WTC11 (cell line): ENCODE measurements at regions not wholly inside any gene's neighbourhood (a gene's known extent, or its start where the extent isn't known, plus 50 kb on each side); places are given as distances from the start of the nearest gene placed in this dataset.

Source experiments
- CTCF ChIP-seq: fragments of 200-600 bp; IDR thresholded peaks from 2 replicates; pipeline ENCODE4 v1.8.0; 2022; ENCODE audit warnings: antibody characterized with exemption
- ESRRA ChIP-seq: sonication (generic); formaldehyde crosslinking; IDR thresholded peaks from 2 replicates; pipeline ENCODE4 v1.8.1; 2022; ENCODE audit warnings: mild to moderate bottlenecking, missing genetic modification reagents, borderline replicate concordance
- FOXJ3 ChIP-seq: sonication (generic); formaldehyde crosslinking; IDR thresholded peaks from 2 replicates; pipeline ENCODE4 v1.9.0; 2021; ENCODE audit warnings: missing genetic modification reagents, mild to moderate bottlenecking, borderline replicate concordance
- GABPB1 ChIP-seq: sonication (generic); formaldehyde crosslinking; IDR thresholded peaks from 2 replicates; pipeline ENCODE4 v1.8.1; 2023; ENCODE audit warnings: mild to moderate bottlenecking, missing genetic modification reagents
- NFYB ChIP-seq: sonication (generic); formaldehyde crosslinking; conservative IDR thresholded peaks from 2 replicates; pipeline ENCODE4 v1.8.0; 2022; ENCODE audit warnings: low read depth, missing genetic modification reagents
- NR2C2 ChIP-seq: sonication (generic); formaldehyde crosslinking; IDR thresholded peaks from 2 replicates; pipeline ENCODE4 v1.8.0; 2022; ENCODE audit warnings: mild to moderate bottlenecking, missing genetic modification reagents
- SMAD3 ChIP-seq: sonication (generic); formaldehyde crosslinking; IDR thresholded peaks from 2 replicates; pipeline ENCODE4 v1.8.0; 2022; ENCODE audit warnings: missing genetic modification reagents, mild to moderate bottlenecking, borderline replicate concordance
- TEAD4 ChIP-seq: sonication (generic); formaldehyde crosslinking; IDR thresholded peaks from 2 replicates; pipeline ENCODE4 v1.8.0; 2022; ENCODE audit warnings: mild to moderate bottlenecking, missing genetic modification reagents
- ZNF263 ChIP-seq: sonication (generic); formaldehyde crosslinking; IDR thresholded peaks from 2 replicates; pipeline ENCODE4 v1.8.1; 2022; ENCODE audit warnings: low read depth, mild to moderate bottlenecking, moderate library complexity, missing genetic modification reagents
- ZNF532 ChIP-seq: fragments of 250-450 bp; sonication (Bioruptor Pico); IDR thresholded peaks from 2 replicates; pipeline ENCODE4 v1.9.0; 2021; ENCODE audit warnings: mild to moderate bottlenecking, borderline replicate concordance
- TF ChIP-seq, protein P1 (sequence below): sonication (generic); formaldehyde crosslinking; IDR thresholded peaks from 2 replicates; pipeline ENCODE4 v1.8.1; 2023; ENCODE audit warnings: mild to moderate bottlenecking, missing genetic modification reagents, borderline replicate concordance
- TF ChIP-seq, protein P2 (sequence below): sonication (generic); formaldehyde crosslinking; IDR thresholded peaks from 2 replicates; pipeline ENCODE4 v1.8.0; 2022; ENCODE audit warnings: mild to moderate bottlenecking, missing genetic modification reagents

GRCh38 chr13:80740071-80740470, 399.1 kb upstream of the SPRY2 start:
- TF ChIP-seq TEAD4 (CRISPR knock-in tag) (no peak), CTCF (no peak), ESRRA (no peak), NR2C2 (CRISPR knock-in tag) (no peak), FOXJ3 (no peak), GABPB1 (no peak), ZNF532 (CRISPR knock-in tag) (no peak), NFYB (CRISPR knock-in tag) (no peak), SMAD3 (no peak), ZNF263 (no peak)
- TF ChIP-seq, protein P1, sequence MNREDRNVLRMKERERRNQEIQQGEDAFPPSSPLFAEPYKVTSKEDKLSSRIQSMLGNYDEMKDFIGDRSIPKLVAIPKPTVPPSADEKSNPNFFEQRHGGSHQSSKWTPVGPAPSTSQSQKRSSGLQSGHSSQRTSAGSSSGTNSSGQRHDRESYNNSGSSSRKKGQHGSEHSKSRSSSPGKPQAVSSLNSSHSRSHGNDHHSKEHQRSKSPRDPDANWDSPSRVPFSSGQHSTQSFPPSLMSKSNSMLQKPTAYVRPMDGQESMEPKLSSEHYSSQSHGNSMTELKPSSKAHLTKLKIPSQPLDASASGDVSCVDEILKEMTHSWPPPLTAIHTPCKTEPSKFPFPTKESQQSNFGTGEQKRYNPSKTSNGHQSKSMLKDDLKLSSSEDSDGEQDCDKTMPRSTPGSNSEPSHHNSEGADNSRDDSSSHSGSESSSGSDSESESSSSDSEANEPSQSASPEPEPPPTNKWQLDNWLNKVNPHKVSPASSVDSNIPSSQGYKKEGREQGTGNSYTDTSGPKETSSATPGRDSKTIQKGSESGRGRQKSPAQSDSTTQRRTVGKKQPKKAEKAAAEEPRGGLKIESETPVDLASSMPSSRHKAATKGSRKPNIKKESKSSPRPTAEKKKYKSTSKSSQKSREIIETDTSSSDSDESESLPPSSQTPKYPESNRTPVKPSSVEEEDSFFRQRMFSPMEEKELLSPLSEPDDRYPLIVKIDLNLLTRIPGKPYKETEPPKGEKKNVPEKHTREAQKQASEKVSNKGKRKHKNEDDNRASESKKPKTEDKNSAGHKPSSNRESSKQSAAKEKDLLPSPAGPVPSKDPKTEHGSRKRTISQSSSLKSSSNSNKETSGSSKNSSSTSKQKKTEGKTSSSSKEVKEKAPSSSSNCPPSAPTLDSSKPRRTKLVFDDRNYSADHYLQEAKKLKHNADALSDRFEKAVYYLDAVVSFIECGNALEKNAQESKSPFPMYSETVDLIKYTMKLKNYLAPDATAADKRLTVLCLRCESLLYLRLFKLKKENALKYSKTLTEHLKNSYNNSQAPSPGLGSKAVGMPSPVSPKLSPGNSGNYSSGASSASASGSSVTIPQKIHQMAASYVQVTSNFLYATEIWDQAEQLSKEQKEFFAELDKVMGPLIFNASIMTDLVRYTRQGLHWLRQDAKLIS (CRISPR knock-in tag), result no peak
- TF ChIP-seq, protein P2, sequence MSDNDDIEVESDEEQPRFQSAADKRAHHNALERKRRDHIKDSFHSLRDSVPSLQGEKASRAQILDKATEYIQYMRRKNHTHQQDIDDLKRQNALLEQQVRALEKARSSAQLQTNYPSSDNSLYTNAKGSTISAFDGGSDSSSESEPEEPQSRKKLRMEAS, result no peak
